HG03025 (cell line): ENCODE measurements at regions not wholly inside any gene's neighbourhood (a gene's known extent, or its start where the extent isn't known, plus 50 kb on each side); places are given as distances from the start of the nearest gene placed in this dataset.

Source experiments
- ATAC-seq: cut with Tn5 transposase; IDR thresholded peaks from one replicate; pipeline ENCODE4 v1.9.1; 2021; ENCODE audit warnings: mild to moderate bottlenecking, moderate library complexity; ENCODE audit not compliant: unreplicated experiment, low FRiP score

- ATAC-seq = no peak
These were observed 532.6 kb downstream of the TNS3 start for GRCh38 chr7:47049234-47049774.

- no peak for ATAC-seq
These were observed 534.5 kb downstream of the TNS3 start for GRCh38 chr7:47047384-47047783.

DNA sequence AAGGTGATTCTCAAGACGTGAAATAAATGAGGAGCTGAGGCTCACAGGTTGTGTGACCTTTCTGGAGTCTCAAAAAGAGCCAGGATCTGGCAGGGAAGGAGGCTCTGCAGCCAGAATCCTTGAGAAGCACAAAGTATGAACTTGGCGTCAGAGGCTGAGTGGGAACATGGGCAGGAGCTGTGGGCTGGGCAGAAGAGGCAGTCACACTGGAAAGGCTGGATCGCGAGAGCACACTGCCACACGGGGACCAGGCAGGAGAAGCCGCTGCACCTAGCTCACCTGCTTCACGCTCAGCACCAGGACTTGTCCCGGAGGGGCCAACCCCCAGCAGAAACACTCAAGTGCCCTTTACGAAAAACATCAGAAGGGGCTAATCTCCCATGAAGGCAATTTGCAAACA, 535.0 kb downstream of the TNS3 start:
- ATAC-seq = no peak

- ATAC-seq = no peak
These were observed 536.5 kb downstream of the TNS3 start for GRCh38 chr7:47045207-47046051.

DNA sequence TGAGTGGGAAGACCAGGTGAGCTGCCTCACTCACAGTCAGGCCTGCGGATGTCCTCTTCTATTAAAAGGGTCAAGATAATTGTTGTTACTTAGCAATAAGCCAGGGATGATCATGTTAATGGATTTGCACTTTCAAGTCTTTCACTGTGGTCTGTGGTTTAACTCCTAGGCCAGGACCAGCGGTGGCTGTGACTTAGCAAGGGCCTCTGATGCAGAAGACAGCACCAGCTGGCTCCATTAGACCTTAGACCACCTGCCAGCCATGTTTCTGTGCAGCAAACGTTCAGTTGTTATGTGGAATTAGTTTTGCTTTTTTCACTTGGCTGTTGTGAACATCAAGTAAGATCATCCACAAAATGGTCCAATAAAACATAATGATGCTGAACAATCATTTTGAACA, 537.3 kb downstream of the TNS3 start:
- ATAC-seq = no peak

GRCh38 chr7:47043304-47043703, 538.6 kb downstream of the TNS3 start:
- no peak for ATAC-seq

DNA sequence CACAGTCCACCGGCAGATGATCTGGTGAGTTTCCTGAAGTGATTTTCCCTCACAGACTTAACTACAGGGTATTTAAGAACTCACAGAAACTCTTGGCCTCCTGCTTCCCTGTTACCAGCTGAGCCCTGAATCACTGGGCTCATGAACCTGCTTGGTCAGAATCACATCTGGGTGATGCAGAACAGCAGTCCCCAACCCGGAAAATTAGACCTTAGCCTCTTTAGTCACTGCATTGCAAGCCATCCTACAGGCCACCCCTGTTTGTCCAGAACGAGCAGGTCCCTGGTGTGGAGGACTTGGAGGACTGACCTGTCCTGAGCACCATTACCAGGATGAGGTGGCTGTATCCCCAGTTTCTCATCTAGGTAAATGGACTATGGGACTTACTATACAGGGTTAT, 539.2 kb downstream of the TNS3 start:
- ATAC-seq = no peak

DNA sequence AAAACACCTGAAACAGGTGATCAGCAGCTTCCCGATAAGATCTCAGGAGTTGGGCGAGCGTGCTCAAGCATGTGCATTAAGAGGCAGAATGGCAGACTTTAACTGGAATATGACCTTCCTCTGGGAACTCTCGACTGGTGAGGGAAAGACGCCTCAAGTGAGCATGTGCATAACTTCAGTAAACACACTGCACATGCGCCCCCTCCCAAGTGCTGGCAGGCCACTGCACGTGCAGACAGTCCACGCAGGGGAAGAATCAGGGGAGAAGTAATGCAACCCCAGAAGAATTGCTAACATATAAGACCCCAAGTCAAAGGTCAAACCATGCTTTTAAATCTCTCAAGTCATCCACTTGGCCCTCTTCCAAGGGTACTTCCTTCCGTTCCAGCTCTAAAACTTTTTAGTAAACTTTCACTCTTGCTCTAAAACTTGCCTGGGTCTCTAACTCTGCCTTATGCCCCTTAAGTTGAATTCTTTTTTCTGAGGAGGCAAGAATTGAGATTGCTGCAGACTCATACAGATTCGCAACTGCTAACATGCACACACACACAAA, 541.0 kb downstream of the TNS3 start:
- no peak for ATAC-seq

GRCh38 chr7:47039904-47040303, 542.0 kb downstream of the TNS3 start:
- ATAC-seq = no peak

DNA sequence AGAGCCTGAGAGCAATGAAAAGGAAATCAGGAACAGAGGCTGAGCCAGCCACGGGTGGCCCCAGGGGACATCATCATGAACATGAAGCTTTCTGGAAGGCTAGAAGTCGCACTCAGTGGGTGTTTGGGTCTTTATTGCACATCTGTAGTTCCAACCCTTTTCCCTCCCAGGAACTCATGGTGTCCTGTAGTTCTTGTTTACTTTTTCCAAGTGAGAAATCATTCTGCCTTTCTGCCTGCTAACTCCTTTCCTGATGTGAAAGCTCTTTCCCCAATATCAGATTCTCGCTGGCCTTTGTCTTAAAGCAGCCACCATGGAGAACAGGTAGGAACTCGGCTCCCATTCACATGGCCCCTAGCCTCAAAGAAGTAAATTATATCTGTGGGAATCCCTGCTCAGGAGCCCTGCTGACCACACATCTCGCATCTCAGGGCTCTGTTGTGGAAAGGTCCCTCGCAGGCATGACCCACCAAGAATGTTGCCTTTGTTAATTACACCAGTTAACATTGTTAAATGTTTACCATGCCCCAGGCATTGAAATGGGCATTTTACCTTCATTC, 542.7 kb downstream of the TNS3 start:
- no peak for ATAC-seq

DNA sequence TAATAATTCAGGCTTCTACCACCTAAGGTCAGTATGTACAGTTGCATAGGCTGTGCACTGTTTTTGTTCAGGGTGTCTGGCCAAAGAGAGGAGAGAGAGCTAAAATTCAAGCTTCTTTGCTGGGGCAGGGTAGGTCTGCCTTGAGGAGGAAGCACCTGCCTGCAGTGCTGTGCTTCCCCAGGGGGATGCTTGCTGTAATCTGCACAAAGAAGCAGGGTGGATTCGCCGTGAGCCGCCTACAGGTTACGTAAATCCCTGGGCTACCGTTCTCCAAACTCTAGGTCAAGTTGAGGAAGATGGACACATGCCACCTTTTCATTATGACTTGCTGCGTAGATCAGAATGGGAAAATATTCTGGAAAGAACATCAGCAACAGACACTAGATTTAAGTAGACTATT, 543.3 kb downstream of the TNS3 start:
- ATAC-seq = no peak

DNA sequence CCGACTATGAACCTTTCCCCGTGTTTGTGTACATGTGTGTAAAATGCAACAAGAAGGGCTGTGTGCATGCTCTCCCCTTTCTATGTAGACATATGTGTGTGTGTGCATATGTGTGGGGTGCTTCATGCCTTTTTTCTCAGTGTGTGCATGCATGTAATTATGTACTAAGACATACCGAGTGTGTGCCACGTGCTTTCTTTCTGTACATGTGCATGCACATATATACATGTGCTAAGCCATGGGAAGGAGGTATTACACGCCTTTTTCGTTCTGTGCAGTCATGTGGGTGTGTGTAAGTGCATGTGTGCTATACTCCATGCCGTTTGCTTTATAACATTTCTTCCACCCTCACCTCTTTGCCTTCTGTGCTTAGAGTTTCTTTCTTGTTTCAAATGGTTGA, 544.3 kb downstream of the TNS3 start:
- no peak for ATAC-seq

DNA sequence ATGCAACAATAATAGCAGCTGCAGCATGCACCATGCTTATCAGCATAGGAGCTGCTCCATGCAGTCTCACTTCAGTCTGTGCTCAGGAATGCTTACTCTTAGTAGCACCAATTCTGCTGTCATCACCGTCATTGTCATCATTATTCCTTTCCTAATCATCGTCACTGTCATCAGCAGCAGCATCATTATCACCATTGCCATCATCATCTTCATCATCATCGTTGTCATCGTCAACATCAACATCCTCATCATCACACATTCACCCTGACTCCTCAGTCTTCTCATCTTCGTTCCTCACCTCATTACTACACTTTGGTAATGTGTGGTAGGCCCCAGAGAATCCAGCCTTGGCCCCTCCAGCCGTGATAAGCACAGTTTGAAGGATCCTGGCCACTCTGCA, 545.0 kb downstream of the TNS3 start:
- ATAC-seq = no peak

DNA sequence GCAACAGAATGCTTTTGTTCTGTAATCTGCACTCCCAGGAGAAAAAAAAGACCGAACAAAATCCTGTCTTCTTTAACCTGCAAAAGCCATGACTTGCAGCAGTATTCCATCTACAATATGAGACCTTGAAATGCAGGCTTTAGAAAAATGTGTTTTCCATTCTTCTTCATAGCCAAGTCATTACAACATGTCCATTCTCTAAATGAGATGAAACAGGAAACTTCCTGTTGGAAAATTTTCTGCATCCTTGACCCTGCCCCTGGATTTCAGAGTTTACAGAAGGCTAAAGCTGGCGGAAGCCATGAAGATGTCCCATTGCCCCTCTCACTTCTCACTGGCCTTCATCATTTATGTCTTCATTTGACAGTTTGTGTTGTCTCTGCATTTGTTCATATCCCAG, 546.4 kb downstream of the TNS3 start:
- no peak for ATAC-seq

GRCh38 chr7:47034180-47034579, 547.7 kb downstream of the TNS3 start:
- no peak for ATAC-seq

DNA sequence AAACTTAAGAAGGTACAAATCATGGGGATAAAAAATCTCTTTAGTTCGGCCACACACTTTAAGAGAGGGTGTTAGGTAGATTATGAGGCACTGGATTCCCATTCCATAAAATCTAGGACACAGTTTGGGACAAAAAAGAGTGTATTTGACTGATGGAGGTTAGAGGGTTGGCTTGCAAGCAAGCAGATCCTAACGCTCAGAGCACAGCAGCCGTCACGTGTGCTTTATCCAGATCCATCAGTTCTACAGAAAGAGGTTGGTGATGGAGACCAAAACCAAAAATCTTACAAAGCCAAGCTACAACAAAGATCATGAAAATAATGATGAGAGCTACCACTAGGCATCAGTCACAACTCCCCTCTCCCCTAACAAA, 549.4 kb downstream of the TNS3 start:
- ATAC-seq = no peak

GRCh38 chr7:47031786-47032535, 550.0 kb downstream of the TNS3 start:
- no peak for ATAC-seq

DNA sequence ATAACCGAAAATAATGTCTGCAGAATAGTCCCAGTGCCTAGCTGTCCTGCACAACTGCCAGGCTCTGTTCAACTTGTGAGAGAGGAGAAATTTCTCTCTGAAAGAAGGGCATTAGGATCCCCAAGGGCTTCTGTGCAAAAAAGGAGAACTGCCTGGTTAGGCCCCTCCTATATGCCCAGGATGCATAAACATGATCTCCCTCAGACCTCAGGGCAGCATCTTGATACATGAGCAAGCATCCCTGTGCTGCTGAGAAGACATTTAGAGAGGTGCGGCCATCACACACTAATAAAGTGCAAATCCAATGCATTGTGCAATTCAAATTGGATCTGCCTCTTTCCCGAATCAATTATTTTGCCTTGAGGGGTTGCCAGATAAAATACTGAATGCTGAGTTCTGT, 553.6 kb downstream of the TNS3 start:
- ATAC-seq = no peak

DNA sequence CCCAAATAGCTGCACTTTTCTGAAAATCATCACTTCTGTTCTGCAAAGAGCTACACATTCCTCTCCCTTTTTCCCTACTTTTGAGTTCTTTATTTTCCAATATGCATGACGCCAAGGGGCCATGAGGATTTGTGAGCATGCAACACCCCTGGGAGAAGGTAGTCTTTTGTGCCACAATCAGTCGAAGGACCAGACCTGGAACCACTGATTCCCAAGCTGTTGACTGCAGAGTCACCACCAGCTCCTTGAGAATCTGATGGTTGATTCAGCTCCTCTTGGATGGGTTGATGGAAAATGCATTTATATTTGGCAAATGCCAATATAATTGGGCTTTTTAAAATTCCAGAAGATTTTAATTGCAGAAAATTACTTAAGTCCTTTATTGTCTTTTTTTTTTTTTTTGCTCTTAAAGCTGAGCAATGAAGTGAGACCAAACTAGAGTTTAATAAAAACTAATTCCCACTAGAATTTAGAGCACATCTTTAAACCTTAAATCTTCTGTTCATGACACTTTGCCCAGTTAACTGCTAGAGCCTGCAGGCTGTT, 554.1 kb downstream of the TNS3 start:
- ATAC-seq = no peak

DNA sequence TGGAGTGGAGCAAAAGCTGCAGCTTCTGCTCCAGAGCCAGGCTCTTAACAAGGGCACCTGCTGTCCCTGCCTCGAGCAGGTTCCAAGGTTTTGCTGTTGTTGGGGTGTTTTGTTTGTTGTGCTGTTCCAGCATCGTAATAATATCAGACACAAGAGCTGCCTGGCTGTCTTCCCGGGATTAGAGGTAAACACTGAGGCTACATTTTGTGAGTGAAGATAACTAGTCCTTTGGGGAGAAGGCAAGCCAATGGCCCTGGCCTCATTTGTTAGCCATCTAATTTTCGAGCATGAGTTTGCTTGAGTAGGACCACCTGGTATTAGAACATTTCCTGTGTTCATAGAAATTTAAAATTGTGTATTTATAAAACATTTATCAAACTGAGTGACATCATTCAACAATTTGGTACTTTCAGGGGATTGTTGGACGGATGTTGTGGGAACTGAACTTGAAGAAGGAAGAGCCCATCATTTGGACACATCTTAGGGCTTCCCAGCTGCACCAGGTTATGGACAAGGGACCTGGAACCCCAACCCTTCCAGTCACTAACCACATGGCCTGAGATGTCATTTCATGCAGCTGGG, 555.0 kb downstream of the TNS3 start:
- ATAC-seq = no peak

DNA sequence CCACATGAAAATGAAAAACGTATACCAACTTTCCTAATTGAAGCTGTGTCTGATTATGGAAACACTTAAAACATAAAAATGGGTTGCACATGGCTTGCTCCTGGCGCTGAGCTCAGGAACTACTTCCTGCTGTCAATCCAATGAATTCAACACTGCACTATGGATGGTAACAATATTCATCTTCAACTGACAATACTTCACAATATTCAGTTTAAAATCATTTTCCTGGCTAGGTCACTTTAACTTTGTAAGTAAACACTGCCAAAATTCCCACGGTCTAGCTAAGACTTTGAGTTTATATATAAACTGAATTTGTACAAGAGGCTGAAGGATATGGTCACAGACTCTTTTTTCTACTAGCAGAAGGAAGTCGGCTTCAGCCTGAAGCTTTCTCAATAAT, 556.9 kb downstream of the TNS3 start:
- ATAC-seq = no peak
